AG04449 (cell line): ENCODE measurements at regions not wholly inside any gene's neighbourhood (a gene's known extent, or its start where the extent isn't known, plus 50 kb on each side); places are given as distances from the start of the nearest gene placed in this dataset.
A peak's percentile ranks its signal among the peaks of the same experiment; 100 is the strongest.

ENCODE experiments used
- CTCF ChIA-PET: fragments of 350-600 bp; formaldehyde crosslinking; extraction: SDS; loops from one replicate; lab custom pipeline; 2021; ENCODE audit warnings: antibody characterized with exemption; lab: Yijun Ruan, JAX
- POLR2A ChIA-PET: fragments of 400-600, 350-600 bp; formaldehyde crosslinking; extraction: SDS; loops from one replicate; lab custom pipeline; 2020; ENCODE audit warnings: antibody characterized with exemption, inconsistent platforms; lab: Yijun Ruan, JAX
- DNase-seq: peaks from one replicate; pipeline ENCODE4 v3.0.0-alpha.2; 2010; ENCODE audit warnings: low read depth, low spot score
- H3K4me3 ChIP-seq: 2 replicates; pipeline ENCODE4 v1.5.1; 2011; ENCODE audit warnings: low read depth, mild to moderate bottlenecking, control low read depth, low read length
- TF ChIP-seq, protein P1 (sequence below): IDR thresholded peaks from one replicate; pipeline ENCODE4 v1.5.1; 2011; ENCODE audit warnings: mild to moderate bottlenecking, moderate library complexity, low read length, control low read depth, inconsistent platforms; ENCODE audit not compliant: insufficient read depth; ENCODE audit errors: missing control alignments

- POLR2A ChIA-PET = no interaction called here
- H3K4me3 ChIP-seq = no peak overlapping the region
- CTCF ChIA-PET = interaction anchor here (1.6 to 2.2 kb wide), 3 partner anchors 11 to 174 kb away, joined by 4 to 5 read pairs (median 5); no protein-coding TSS in a partner anchor
- no peak for DNase-seq
- TF ChIP-seq, protein P1, sequence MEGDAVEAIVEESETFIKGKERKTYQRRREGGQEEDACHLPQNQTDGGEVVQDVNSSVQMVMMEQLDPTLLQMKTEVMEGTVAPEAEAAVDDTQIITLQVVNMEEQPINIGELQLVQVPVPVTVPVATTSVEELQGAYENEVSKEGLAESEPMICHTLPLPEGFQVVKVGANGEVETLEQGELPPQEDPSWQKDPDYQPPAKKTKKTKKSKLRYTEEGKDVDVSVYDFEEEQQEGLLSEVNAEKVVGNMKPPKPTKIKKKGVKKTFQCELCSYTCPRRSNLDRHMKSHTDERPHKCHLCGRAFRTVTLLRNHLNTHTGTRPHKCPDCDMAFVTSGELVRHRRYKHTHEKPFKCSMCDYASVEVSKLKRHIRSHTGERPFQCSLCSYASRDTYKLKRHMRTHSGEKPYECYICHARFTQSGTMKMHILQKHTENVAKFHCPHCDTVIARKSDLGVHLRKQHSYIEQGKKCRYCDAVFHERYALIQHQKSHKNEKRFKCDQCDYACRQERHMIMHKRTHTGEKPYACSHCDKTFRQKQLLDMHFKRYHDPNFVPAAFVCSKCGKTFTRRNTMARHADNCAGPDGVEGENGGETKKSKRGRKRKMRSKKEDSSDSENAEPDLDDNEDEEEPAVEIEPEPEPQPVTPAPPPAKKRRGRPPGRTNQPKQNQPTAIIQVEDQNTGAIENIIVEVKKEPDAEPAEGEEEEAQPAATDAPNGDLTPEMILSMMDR = no peak
These were observed 284.1 kb downstream of the SLC4A3 start for GRCh38 chr2:219911541-219911940.

DNA sequence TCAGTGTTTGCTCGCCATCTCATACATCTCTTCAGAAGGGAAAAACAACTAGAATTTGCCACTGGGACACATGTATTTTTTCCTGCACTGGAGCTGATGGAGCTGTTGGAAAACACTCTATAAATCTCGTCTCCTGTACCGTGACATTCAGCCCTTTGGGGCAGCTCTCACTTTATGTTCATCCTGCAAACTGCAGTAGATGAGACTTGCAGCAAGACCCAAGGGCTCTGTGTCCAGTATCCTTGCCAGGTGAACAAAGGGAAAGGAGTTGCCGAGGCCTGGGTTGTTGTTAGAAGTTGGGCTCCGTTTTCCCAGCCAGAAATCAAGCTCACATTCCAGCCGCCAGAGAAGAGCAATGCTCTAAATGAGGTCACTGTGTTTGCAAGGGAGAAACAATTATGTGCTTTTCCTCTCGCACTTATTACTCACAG is 285.1 kb downstream of the SLC4A3 start:
- H3K4me3 ChIP-seq = peak overlapping the region; percentile 32
- ChIA-PET CTCF (interaction anchor here (1.2 to 2.2 kb wide), 5 partner anchors 10 to 188 kb away, joined by 3 to 5 read pairs (median 4); no protein-coding TSS in a partner anchor), POLR2A (no interaction called here)
- TF ChIP-seq, protein P1 = peak; percentile 37
- peak; percentile 19 for DNase-seq

GRCh38 chr2:219914577-219914976 is 287.1 kb downstream of the SLC4A3 start:
- H3K4me3 ChIP-seq = no peak overlapping the region
- DNase-seq = no peak
- TF ChIP-seq, protein P1 = no peak
- ChIA-PET POLR2A (no interaction called here), CTCF (interaction anchor here (0.9 kb wide), 1 partner anchor 206 kb away, joined by 3 read pairs; no protein-coding TSS in a partner anchor)

DNA sequence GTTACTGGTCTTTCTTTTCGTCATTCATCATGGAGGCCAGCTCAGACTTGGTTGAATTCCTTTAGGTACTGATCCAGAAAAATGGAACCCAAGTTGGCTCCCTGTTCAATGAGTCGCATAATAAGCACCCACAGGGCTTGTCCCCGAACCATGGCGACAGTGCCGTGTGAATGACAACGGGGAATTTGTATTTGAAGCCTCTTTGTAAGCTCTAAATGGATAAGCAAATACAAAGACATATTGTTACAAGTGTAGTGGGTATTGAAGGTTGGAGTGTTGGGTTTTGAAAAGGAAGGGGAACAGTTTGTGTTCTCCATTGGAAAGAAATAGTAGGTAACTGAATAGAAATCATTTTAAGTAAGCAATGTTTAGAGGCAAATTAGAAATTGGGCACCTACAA is 288.9 kb downstream of the SLC4A3 start:
- DNase-seq = no peak
- ChIA-PET POLR2A (no interaction called here), CTCF (no interaction called here)
- H3K4me3 ChIP-seq = no peak overlapping the region
- TF ChIP-seq, protein P1 = no peak

DNA sequence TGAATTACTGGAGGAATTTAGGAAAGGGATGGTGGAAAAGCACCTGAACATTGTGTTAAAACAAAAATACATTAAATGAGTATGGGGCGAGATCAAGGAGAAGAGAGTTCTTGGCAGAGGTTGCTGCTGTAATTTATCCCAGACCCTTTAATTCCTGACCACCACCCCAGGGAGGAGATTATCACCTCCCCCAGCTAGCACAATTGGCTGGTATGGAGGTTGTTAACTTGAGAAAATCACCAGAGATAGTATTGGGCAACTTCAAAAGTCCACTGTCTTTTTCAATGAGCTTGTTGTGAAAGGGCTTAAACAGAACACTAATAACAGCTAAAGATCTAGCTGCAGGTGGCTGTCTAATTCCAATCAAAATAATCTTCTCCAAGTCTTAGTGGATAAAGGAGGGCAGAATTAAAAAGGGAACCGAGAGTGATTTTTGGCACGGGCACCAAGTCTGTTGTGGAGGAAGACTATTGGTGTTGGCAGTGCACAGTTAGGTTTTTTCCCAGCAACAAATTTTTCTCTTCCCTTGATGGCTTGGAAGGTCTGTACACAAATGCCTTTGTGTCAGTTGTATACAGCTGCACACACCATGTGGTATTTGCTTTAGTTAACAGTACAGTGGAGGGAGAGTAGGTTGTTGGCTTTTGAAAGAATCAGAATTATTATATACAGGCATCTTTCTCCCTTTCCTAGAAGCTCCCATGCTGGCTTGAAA is 289.5 kb downstream of the SLC4A3 start:
- TF ChIP-seq, protein P1 = no peak
- CTCF ChIA-PET = no interaction called here
- no peak overlapping the region for H3K4me3 ChIP-seq
- DNase-seq = no peak
- POLR2A ChIA-PET = no interaction called here

DNA sequence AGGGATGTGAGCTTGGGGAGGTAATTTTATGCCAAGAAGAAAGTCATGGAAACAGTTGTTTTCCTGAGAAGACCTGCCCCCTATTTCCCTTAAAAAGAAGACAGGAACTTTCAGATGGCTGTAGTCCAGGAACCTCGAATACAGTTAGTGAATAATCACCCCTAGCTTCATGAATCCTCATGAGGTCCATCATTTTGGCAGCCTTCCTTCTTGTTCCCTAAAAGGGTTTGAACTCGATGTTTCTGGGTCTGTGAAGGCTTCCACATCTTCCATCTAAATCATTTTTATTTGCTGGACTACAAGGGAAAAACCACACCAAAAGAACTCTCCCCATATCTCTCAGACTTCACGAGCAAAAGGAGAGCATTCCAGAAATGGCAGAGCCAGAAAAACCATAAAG is 290.8 kb downstream of the SLC4A3 start:
- TF ChIP-seq, protein P1 = no peak
- CTCF ChIA-PET = interaction anchor here (1.4 to 1.6 kb wide), 3 partner anchors 8 to 17 kb away, joined by 3 to 7 read pairs (median 3); no protein-coding TSS in a partner anchor
- DNase-seq = no peak
- H3K4me3 ChIP-seq = no peak overlapping the region
- POLR2A ChIA-PET = no interaction called here
